ENCODE measurements at regions not wholly inside any gene's neighbourhood (a gene's known extent, or its start where the extent isn't known, plus 50 kb on each side); places are given as distances from the start of the nearest gene placed in this dataset.
"Not testable (repeated sequence)": the region's sequence is repeated elsewhere in the genome, so short reads cannot be mapped to it uniquely, and the experiment has no call there.

DNA sequence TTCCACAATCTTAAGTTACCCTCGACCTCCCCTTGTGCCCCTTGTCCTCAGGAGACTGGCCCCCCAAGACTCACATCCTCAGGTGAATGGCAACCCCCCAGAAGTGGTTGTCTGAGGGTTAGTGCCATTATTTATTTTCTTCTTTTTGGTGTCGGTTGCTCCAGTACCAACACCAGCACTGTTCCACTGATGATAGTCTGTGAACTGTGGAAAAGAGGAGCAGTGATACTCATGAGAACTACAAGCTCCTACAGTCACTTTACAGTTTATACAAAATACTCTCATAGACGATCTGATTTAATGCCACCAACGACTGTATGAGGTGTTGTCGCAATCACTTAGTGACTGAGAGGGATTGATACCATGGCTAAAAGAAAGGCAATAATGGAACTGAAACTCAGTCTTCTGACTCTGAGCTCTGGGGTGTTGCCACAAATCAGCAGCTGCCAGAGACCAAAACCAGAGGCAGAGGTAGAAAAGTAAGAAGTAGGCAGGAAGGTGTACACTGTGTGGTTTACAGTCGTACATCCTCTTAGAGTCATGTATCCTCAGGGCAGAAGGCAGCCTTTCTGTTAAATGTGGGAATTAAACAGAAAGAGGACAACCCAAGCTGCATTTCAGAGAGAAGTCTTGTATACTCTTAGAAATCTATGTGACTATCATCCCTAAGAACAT lies 90.8 kb upstream of the ADCY2 start:
- H3K27ac Mint-ChIP-seq; H3K4me3 Mint-ChIP-seq; H3K36me3 Mint-ChIP-seq; DNase-seq (ENCODE audit: low spot score in 2 of 2); H3K4me1 Mint-ChIP-seq; H3K9me3 Mint-ChIP-seq; H3K27me3 Mint-ChIP-seq: not testable (repeated sequence)
- peak; percentile 39 for ATAC-seq (ENCODE audit: low read depth)

DNA sequence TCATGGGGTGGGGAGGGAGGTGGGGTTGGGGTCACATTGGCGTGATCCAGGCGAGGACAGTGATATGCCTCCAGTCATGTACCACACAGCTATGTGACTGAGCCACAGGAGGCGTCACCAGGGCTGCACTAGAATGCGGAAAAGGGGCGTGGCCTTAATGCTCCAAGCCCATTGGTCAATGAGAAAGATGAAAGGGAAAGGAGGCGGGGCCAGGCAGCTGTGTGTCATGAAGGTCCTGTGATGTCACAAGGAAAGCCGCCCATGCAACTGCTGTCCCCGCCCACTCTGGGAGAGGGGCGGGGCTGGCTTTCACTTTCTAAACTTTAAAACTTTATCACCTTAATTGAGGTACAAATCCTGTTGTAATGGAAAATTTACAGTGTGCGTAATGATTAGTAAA lies 89.4 kb upstream of the ADCY2 start:
- H3K9me3 Mint-ChIP-seq; H3K4me3 Mint-ChIP-seq; H3K36me3 Mint-ChIP-seq; H3K27me3 Mint-ChIP-seq; H3K4me1 Mint-ChIP-seq; DNase-seq (ENCODE audit: low spot score in 2 of 2); H3K27ac Mint-ChIP-seq: not testable (repeated sequence)
- ATAC-seq (ENCODE audit: low read depth) = peak; percentile 55

DNA sequence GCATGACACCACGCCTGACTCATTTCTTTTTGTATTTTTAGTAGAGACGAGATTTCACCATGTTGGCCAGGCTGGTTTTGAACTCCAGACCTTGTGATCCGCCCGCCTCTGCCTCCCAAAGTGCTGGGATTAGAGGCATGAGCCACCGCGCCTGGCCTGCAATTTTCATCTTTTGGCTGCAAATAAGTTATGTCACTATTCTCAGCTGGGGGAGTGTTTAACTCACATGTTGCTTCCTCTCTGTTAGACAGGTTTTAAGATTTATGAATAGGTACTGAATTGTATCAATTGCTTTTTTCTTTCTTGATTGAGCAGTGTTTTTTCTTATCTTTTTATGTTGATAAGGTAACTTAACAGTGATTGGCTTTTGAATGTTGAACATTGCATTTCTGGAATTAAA lies 88.2 kb upstream of the ADCY2 start:
- DNase-seq (ENCODE audit: low spot score in 2 of 2); ATAC-seq (ENCODE audit: low read depth); H3K27me3 Mint-ChIP-seq; H3K4me3 Mint-ChIP-seq; H3K27ac Mint-ChIP-seq; H3K9me3 Mint-ChIP-seq; H3K4me1 Mint-ChIP-seq; H3K36me3 Mint-ChIP-seq: not testable (repeated sequence)

GRCh38 chr5:7309715-7310114 lies 86.2 kb upstream of the ADCY2 start:
- not testable (repeated sequence) for H3K4me3 Mint-ChIP-seq; DNase-seq (ENCODE audit: low spot score in 2 of 2); H3K4me1 Mint-ChIP-seq; H3K9me3 Mint-ChIP-seq; ATAC-seq (ENCODE audit: low read depth); H3K27me3 Mint-ChIP-seq; H3K36me3 Mint-ChIP-seq; H3K27ac Mint-ChIP-seq

GRCh38 chr5:7310656-7311055 lies 85.3 kb upstream of the ADCY2 start:
- H3K9me3 Mint-ChIP-seq; H3K4me1 Mint-ChIP-seq; H3K36me3 Mint-ChIP-seq; H3K27me3 Mint-ChIP-seq; H3K4me3 Mint-ChIP-seq; H3K27ac Mint-ChIP-seq; DNase-seq (ENCODE audit: low spot score in 2 of 2); ATAC-seq (ENCODE audit: low read depth): not testable (repeated sequence)

DNA sequence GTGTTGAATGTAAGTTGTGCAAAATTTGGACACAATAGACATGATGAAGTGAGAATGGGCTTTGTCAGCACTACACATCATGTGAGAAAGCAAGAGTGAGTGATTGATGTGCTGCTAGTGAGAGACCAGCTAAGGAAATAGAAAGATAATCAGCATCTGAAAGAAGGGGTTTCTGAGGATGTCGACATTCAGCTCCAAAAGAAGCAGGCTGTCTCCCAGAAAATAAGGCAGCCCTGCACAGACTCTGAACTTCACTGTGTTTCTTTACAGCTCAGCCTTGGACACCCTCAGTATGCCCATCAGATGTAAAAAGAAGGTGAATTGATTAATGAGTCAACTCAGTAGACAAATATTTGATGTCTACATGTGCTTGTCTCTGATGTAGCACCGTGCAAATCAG lies 80.8 kb upstream of the ADCY2 start:
- ATAC-seq (ENCODE audit: low read depth) = no peak
- no peaks in the 10 kb centered on the region for H3K36me3 Mint-ChIP-seq
- H3K27ac Mint-ChIP-seq = no peak overlapping the region
- peaks cover 5% of the 10 kb centered on the region for H3K9me3 Mint-ChIP-seq
- H3K27me3 Mint-ChIP-seq = peaks cover 2% of the 10 kb centered on the region
- DNase-seq (ENCODE audit: low spot score in 2 of 2) = no peak
- H3K4me1 Mint-ChIP-seq = no peaks in the 10 kb centered on the region
- no peak overlapping the region for H3K4me3 Mint-ChIP-seq

- ATAC-seq (ENCODE audit: low read depth) = no peak
- H3K4me1 Mint-ChIP-seq = no peaks in the 10 kb centered on the region
- H3K27ac Mint-ChIP-seq = no peak overlapping the region
- peaks cover 5% of the 10 kb centered on the region for H3K9me3 Mint-ChIP-seq
- no peak for DNase-seq (ENCODE audit: low spot score in 2 of 2)
- H3K4me3 Mint-ChIP-seq = no peak overlapping the region
- no peaks in the 10 kb centered on the region for H3K27me3 Mint-ChIP-seq
- no peaks in the 10 kb centered on the region for H3K36me3 Mint-ChIP-seq
These were observed 78.2 kb upstream of the ADCY2 start for GRCh38 chr5:7317751-7318150.

- no peak for ATAC-seq (ENCODE audit: low read depth)
- Mint-ChIP-seq H3K27me3 (no peaks in the 10 kb centered on the region), H3K4me3 (no peak overlapping the region), H3K36me3 (no peaks in the 10 kb centered on the region), H3K27ac (no peak overlapping the region), H3K9me3 (peaks cover 3% of the 10 kb centered on the region), H3K4me1 (no peaks in the 10 kb centered on the region)
- no peak for DNase-seq (ENCODE audit: low spot score in 2 of 2)
These were observed 75.1 kb upstream of the ADCY2 start for GRCh38 chr5:7320701-7321301.

DNA sequence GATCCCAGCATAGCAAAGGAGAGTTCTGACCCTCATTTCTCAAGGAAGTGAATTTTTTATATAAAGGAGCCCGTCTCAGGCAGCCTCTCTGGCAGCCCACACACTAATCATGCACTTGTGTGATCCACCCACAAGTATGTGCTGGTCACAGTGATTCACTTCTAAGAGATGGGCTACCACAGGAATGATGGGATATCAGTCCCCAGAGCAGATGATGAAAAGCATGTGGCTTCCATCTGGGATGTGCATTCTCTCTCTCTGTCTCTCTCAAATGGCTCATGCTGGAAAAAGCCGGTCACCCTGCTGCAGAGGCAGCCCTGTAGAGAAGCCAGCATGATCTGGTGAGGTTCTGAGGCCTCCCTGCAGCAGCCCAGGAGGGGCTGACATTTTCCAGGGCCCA lies 74.2 kb upstream of the ADCY2 start:
- no peak for DNase-seq (ENCODE audit: low spot score in 2 of 2)
- Mint-ChIP-seq H3K4me3 (no peak overlapping the region), H3K27ac (no peak overlapping the region), H3K36me3 (no peaks in the 10 kb centered on the region), H3K9me3 (peaks cover 2% of the 10 kb centered on the region), H3K4me1 (no peaks in the 10 kb centered on the region), H3K27me3 (no peaks in the 10 kb centered on the region)
- no peak for ATAC-seq (ENCODE audit: low read depth)

DNA sequence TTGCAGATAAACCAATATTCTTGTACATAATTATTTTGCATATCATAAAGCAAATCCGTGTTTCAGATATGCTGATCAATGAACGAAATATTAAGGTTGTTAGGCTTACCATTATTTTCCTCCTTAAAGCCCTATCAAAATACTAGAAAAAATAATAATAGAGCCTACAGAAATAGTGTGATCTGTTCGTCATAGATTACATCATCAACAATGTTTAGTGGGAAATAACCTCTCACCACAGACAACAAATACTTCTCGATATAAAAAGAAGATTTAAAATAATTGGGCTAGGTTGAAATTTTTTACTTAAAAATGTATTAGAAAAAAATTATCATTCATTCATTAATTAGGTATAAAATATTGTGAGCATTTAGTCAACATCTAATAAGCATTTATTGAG lies 71.0 kb upstream of the ADCY2 start:
- no peak for ATAC-seq (ENCODE audit: low read depth)
- no peaks in the 10 kb centered on the region for H3K4me1 Mint-ChIP-seq
- no peaks in the 10 kb centered on the region for H3K27me3 Mint-ChIP-seq
- no peak overlapping the region for H3K4me3 Mint-ChIP-seq
- no peak overlapping the region for H3K27ac Mint-ChIP-seq
- H3K36me3 Mint-ChIP-seq = no peaks in the 10 kb centered on the region
- H3K9me3 Mint-ChIP-seq = no peaks in the 10 kb centered on the region
- DNase-seq (ENCODE audit: low spot score in 2 of 2) = no peak

DNA sequence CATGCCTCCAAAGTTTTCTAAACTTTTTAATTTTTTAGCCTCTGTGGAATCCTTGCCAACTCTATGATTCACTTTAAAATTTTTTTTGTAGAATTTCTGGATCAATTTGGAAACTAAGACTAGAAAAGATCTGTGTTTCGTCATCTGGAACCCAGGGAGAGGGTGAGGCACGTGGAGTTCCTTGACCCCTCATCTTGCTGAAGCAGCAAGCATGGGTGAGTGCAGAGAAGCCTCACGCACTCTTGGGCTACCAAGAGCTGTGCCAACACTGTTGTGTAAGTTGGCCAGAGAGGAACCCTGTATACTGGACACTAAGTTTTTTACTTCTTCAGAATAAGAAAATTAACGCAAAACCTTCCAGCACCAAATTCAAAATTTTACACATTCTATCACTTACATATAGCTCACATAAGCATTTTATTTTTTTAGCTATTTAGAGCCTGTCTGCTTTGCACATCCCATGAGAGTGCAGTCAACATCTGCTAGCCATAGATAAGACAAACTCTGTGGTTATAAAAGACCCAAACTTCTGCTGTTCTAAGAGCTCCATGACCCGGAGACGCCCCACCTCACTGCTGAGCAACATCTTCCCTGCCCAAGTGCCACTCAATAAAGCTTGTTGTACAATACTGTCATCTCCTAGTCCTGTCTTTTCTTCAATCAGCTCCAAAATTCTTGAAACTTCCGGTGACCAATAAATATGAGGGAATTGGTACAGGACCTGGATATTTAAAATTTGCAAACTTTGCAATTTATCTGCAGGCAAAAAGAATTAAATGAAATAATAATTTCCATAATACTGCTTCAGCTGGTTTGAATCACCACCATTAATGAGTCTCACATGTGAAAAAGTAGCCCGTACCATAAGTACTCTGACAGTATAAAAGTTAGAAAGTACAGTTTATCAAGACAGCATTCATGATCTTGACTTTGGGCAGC lies 69.7 kb upstream of the ADCY2 start:
- H3K27ac Mint-ChIP-seq = no peak overlapping the region
- H3K27me3 Mint-ChIP-seq = no peaks in the 10 kb centered on the region
- no peaks in the 10 kb centered on the region for H3K36me3 Mint-ChIP-seq
- ATAC-seq (ENCODE audit: low read depth) (no peak), DNase-seq (ENCODE audit: low spot score in 2 of 2) (no peak)
- H3K9me3 Mint-ChIP-seq = no peaks in the 10 kb centered on the region
- no peak overlapping the region for H3K4me3 Mint-ChIP-seq
- no peaks in the 10 kb centered on the region for H3K4me1 Mint-ChIP-seq

- H3K9me3 Mint-ChIP-seq = peaks cover 2% of the 10 kb centered on the region
- H3K4me3 Mint-ChIP-seq = no peak overlapping the region
- ATAC-seq (ENCODE audit: low read depth) (no peak), DNase-seq (ENCODE audit: low spot score in 2 of 2) (no peak)
- no peak overlapping the region for H3K27ac Mint-ChIP-seq
- no peaks in the 10 kb centered on the region for H3K4me1 Mint-ChIP-seq
- H3K27me3 Mint-ChIP-seq = no peaks in the 10 kb centered on the region
- no peaks in the 10 kb centered on the region for H3K36me3 Mint-ChIP-seq
These were observed 66.8 kb upstream of the ADCY2 start for GRCh38 chr5:7329141-7329540.

GRCh38 chr5:7329712-7330111 lies 66.2 kb upstream of the ADCY2 start:
- no peak for DNase-seq (ENCODE audit: low spot score in 2 of 2)
- peaks cover 2% of the 10 kb centered on the region for H3K9me3 Mint-ChIP-seq
- no peaks in the 10 kb centered on the region for H3K36me3 Mint-ChIP-seq
- no peaks in the 10 kb centered on the region for H3K4me1 Mint-ChIP-seq
- no peaks in the 10 kb centered on the region for H3K27me3 Mint-ChIP-seq
- ATAC-seq (ENCODE audit: low read depth) = no peak
- no peak overlapping the region for H3K27ac Mint-ChIP-seq
- H3K4me3 Mint-ChIP-seq = no peak overlapping the region

GRCh38 chr5:7330256-7330655 lies 65.7 kb upstream of the ADCY2 start:
- H3K4me3 Mint-ChIP-seq = no peak overlapping the region
- DNase-seq (ENCODE audit: low spot score in 2 of 2) (no peak), ATAC-seq (ENCODE audit: low read depth) (no peak)
- peaks cover 2% of the 10 kb centered on the region for H3K9me3 Mint-ChIP-seq
- H3K36me3 Mint-ChIP-seq = no peaks in the 10 kb centered on the region
- H3K27ac Mint-ChIP-seq = no peak overlapping the region
- H3K27me3 Mint-ChIP-seq = no peaks in the 10 kb centered on the region
- no peaks in the 10 kb centered on the region for H3K4me1 Mint-ChIP-seq
